Chondrocyte (in vitro differentiated cells): ENCODE measurements at regions not wholly inside any gene's neighbourhood (a gene's known extent, or its start where the extent isn't known, plus 50 kb on each side); places are given as distances from the start of the nearest gene placed in this dataset.

Experiments
- DNase-seq: peaks from one replicate; pipeline ENCODE4 v3.0.0; 2021; ENCODE audit warnings: mixed read lengths, low spot score
- H3K27ac Mint-ChIP-seq: one replicate; pipeline ENCODE4 v1.8.0; 2021; ENCODE audit warnings: mild to moderate bottlenecking, moderate library complexity, mixed read lengths; ENCODE audit not compliant: unreplicated experiment
- H3K27me3 Mint-ChIP-seq: 2 replicates; pipeline ENCODE4 v1.8.0; 2021; ENCODE audit warnings: low read depth, mixed read lengths
- H3K36me3 Mint-ChIP-seq: 2 replicates; pipeline ENCODE4 v1.8.0; 2021; ENCODE audit warnings: low read depth, mixed read lengths
- H3K4me1 Mint-ChIP-seq: 2 replicates; pipeline ENCODE4 v1.8.0; 2021; ENCODE audit warnings: low read depth, mild to moderate bottlenecking, mixed read lengths
- H3K4me3 Mint-ChIP-seq: one replicate; pipeline ENCODE4 v1.8.0; 2021; ENCODE audit warnings: mild to moderate bottlenecking, moderate library complexity, mixed read lengths; ENCODE audit not compliant: unreplicated experiment
- H3K9me3 Mint-ChIP-seq: 2 replicates; pipeline ENCODE4 v1.8.0; 2021; ENCODE audit warnings: low read depth, mixed read lengths
- TF ChIP-seq, protein P1 (sequence below): fragments of 200-600 bp; sonication (generic); IDR thresholded peaks from 2 replicates; pipeline ENCODE4 v1.5.0; 2021; ENCODE audit warnings: antibody characterized with exemption, mild to moderate bottlenecking, moderate library complexity

DNA sequence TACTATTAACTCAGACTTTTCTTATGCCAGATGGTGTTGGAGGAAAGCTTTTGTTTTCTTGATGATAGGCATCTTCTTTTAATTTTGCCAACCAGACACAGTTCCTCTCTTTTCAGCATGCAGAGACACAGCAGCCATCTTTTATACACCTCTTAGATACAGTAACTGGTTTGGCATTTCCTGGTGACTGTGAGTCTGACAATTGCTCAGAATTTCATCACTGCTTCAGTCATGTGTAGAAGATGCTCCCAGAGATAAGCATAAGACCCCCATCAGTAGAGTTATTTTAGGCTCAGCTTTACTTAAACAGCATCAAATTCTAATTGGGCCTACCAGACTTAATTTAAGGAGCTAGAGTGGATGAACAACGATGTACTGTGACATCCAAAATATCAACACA is 779.0 kb downstream of the SQOR start:
- Mint-ChIP-seq H3K4me1 (no peaks in the 10 kb centered on the region), H3K9me3 (peaks cover 3% of the 10 kb centered on the region), H3K27me3 (no peaks in the 10 kb centered on the region), H3K4me3 (no peak overlapping the region), H3K27ac (no peak overlapping the region), H3K36me3 (no peaks in the 10 kb centered on the region)
- TF ChIP-seq, protein P1, sequence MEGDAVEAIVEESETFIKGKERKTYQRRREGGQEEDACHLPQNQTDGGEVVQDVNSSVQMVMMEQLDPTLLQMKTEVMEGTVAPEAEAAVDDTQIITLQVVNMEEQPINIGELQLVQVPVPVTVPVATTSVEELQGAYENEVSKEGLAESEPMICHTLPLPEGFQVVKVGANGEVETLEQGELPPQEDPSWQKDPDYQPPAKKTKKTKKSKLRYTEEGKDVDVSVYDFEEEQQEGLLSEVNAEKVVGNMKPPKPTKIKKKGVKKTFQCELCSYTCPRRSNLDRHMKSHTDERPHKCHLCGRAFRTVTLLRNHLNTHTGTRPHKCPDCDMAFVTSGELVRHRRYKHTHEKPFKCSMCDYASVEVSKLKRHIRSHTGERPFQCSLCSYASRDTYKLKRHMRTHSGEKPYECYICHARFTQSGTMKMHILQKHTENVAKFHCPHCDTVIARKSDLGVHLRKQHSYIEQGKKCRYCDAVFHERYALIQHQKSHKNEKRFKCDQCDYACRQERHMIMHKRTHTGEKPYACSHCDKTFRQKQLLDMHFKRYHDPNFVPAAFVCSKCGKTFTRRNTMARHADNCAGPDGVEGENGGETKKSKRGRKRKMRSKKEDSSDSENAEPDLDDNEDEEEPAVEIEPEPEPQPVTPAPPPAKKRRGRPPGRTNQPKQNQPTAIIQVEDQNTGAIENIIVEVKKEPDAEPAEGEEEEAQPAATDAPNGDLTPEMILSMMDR: no peak
- DNase-seq: no peak

DNA sequence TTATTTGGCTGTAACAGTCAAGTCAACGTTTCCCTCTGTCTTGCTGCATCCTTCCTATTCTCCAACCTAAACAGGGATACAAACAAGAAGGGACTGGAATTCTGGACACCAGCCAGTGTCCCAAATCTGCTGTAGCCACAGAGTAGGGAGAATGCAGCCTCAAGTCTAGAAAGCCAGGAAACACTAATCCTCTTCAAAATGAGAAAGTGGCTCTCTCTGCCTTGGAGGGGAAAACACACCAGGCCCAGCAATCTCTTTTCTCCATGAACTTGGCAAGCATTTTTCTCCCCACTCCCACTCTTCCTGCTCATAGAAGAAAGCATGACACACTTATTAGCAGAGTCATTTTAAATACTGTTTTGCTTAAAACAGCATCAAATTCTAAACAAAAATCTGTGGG is 781.7 kb downstream of the SQOR start:
- no peaks in the 10 kb centered on the region for H3K4me1 Mint-ChIP-seq
- H3K9me3 Mint-ChIP-seq: peaks cover 9% of the 10 kb centered on the region
- H3K36me3 Mint-ChIP-seq: no peaks in the 10 kb centered on the region
- H3K4me3 Mint-ChIP-seq: no peak overlapping the region
- no peak overlapping the region for H3K27ac Mint-ChIP-seq
- no peaks in the 10 kb centered on the region for H3K27me3 Mint-ChIP-seq
- TF ChIP-seq, protein P1: no peak
- no peak for DNase-seq

DNA sequence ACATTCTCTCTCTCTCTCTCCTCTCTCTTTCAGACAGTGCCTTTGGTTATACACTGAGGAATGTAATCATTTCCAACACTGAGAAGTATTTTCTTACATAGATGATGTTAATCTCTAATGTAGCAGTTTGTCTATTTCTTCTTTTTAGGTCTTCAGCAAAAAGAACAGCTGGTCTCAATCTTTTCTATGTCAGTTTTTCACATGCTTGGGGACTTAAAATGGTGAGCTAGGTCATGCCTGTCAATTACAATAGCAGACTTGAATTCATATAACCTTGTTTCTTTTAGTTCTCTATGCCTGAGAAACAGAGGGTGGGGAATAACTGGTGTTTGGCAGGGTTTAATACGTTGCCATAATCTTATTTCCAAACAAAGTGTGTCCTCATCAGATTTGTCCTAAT is 786.2 kb downstream of the SQOR start:
- Mint-ChIP-seq H3K36me3 (no peaks in the 10 kb centered on the region), H3K27ac (no peak overlapping the region), H3K4me1 (no peaks in the 10 kb centered on the region), H3K4me3 (no peak overlapping the region), H3K9me3 (peaks cover 15% of the 10 kb centered on the region), H3K27me3 (no peaks in the 10 kb centered on the region)
- TF ChIP-seq, protein P1: no peak
- DNase-seq: no peak

DNA sequence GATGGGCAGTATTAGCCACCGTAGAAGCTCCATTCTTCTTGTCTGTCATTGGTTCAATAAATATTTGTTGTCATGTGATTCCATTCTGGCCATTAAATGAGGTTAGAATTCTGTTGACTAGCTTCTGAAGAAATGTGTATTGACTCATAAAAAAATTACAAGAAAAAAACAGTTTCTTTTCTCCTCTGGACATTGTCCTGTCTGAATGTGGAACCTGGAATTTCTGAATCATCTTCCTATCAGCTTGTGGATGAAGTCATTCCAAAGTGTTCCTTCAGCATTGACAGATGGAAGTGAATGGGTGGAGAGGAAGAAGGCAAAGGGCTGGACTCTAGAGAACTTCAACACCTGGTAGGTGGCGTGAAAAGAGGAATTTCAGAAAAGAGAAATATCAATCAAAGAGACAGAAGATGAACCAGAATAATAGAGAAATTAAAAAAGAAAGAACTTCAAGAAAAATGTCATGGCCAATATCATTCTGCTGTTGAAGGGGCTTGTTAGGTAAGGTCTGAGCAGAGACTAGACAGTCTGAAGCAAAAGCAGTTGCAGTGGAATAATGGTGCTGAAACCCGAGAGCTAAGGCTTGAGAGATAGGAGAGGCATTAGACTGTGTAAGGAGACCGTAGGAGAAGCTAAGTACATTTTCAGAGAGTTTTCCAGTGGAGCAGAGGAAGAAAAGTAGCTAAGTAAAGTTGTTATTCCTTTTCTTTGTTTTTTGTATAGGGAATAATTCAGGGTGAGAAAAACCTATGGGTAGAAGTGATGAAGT is 806.6 kb downstream of the SQOR start:
- Mint-ChIP-seq H3K4me1 (no peaks in the 10 kb centered on the region), H3K27ac (no peak overlapping the region)
- no peak for DNase-seq

DNA sequence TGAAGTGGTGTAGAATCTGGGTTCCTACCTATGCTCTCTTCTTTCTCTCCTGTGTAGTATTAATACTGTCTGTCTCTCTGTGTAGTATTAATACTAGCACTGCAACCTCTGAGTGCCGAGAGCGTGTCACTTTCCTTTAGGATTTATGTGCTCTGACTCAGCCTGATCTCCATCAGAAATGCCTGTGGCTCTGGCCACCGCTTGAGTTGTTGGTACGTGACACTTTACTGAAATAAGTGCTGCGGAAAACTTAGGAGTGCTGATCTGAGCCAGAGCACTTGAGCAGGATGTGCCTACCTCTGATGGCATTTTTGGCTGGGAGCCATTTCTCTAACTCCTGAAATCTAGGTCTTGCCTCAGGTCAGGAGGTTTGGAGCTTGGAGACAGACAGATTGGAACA is 807.4 kb downstream of the SQOR start:
- Mint-ChIP-seq H3K36me3 (no peaks in the 10 kb centered on the region), H3K27ac (no peak overlapping the region), H3K4me3 (no peak overlapping the region), H3K4me1 (no peaks in the 10 kb centered on the region), H3K9me3 (peaks cover 13% of the 10 kb centered on the region), H3K27me3 (peaks cover 2% of the 10 kb centered on the region)
- TF ChIP-seq, protein P1: no peak
- DNase-seq: no peak

More for the DNA sequence above, 806.6 kb downstream of the SQOR start:
- H3K9me3 Mint-ChIP-seq: peaks cover 13% of the 10 kb centered on the region
- H3K27me3 Mint-ChIP-seq: peaks cover 2% of the 10 kb centered on the region
- no peaks in the 10 kb centered on the region for H3K36me3 Mint-ChIP-seq
- H3K4me3 Mint-ChIP-seq: no peak overlapping the region
- TF ChIP-seq, protein P1: no peak
